Heart right ventricle (tissue), 16 donors: ENCODE measurements at regions not wholly inside any gene's neighbourhood (a gene's known extent, or its start where the extent isn't known, plus 50 kb on each side); places are given as distances from the start of the nearest gene placed in this dataset.
A peak's percentile ranks its signal among the peaks of the same experiment; 100 is the strongest.

Source experiments
- ATAC-seq, 8 donors: fragments of 200-7000 bp; cut with Tn5 transposase; one replicate each; pipeline ENCODE4 v1.9.1; 2020; ENCODE audit warnings: mild to moderate bottlenecking in 8 of 8, moderate library complexity in 8 of 8, moderate number of reproducible peaks in 1 of 8
- DNase-seq, 2 donors: peaks; one replicate each; pipeline ENCODE4 v3.0.0-alpha.2; 2020
- H3K27ac ChIP-seq, 10 donors: fragments of 200-600 bp; sonication (generic) in 2 of 10; one replicate each; pipeline versions ENCODE4 v1.5.0 to v1.8.0; 2020 to 2022; ENCODE audit warnings: mild to moderate bottlenecking in 3 of 10
- H3K27me3 ChIP-seq, 7 donors: fragments of 200-600 bp; one replicate each; pipeline ENCODE4 v1.8.0; 2021 to 2022; ENCODE audit warnings: mild to moderate bottlenecking in 2 of 7
- H3K36me3 ChIP-seq, 9 donors: fragments of 200-600 bp; sonication (generic) in 1 of 9; one replicate each; pipeline versions ENCODE4 v1.5.0 to v1.8.0; 2020 to 2022; ENCODE audit warnings: mild to moderate bottlenecking in 2 of 9
- H3K4me1 ChIP-seq, 9 donors: fragments of 200-600 bp; sonication (generic) in 1 of 9; one replicate each; pipeline versions ENCODE4 v1.5.0 to v1.8.0; 2020 to 2022; ENCODE audit warnings: mild to moderate bottlenecking in 4 of 9
- H3K4me3 ChIP-seq, 10 donors: fragments of 200-600 bp; sonication (generic) in 2 of 10; one replicate each; pipeline versions ENCODE4 v1.5.0 to v1.8.0; 2020 to 2022; ENCODE audit warnings: mild to moderate bottlenecking in 7 of 10, moderate library complexity in 2 of 10
- H3K9me3 ChIP-seq, 11 donors: fragments of 200-600 bp in 10 of 11; sonication (generic) in 2 of 11; one replicate each; pipeline versions ENCODE4 v1.5.0 to v1.8.0; 2013 to 2022; ENCODE audit warnings: mild to moderate bottlenecking in 2 of 11, control low read depth in 1 of 11, moderate library complexity in 1 of 11
- WGBS, 2 donors: extraction: QIAGEN DNeasy Blood & Tissue Kit; methylation state at CpG; one replicate each; pipeline ENCODE4 v1.1.7; 2013; ENCODE audit warnings: inconsistent platforms in 1 of 2; 5-methylcytosine and 5-hydroxymethylcytosine counted together
- intact Hi-C, 10 donors: fragments of 100-400 bp; cut with DNase I; formaldehyde crosslinking; loops; one replicate each; pipeline versions ENCODE4 v1.11.1 to v1.14.2; 2022
- TF ChIP-seq, protein P1 (sequence below), 9 donors: fragments of 200-600 bp; sonication (generic) in 2 of 9; IDR thresholded peaks; one replicate each; pipeline versions ENCODE4 v1.5.0 to v1.8.0; 2021 to 2022; ENCODE audit warnings: antibody characterized with exemption in 9 of 9, mild to moderate bottlenecking in 5 of 9, moderate library complexity in 1 of 9
- donor health status: Arrhythmogenic right ventricular cardiomyopathy.
- donor health status: ischemic (EF 13 %, LVEDD 7.1; RV severe dilation, severe dysfunction).
- donor health status: healthy with polysubstance abuse.
- donor health status: DM: no; HTN: yes; CAD: no.
- donor health status: DM: no; HTN: no; CAD: no.
- donor health status: ischemic (EF 25% LVEDD 6.9; RV normal size, moderate dysfunction).
- donor health status: ischemic (EF 25% LVEDD 5.7; RV mildly dilated, moderate dysfunction).
- donor health status: healthy.
- donor health status: DM: yes; HTN: yes; CAD: no.
- donor health status: Ischemic cardiomyopathy.
- donor health status: ischemic (EF 35%, LVEDD 5.7; RV mildly dilated, moderate dysfunction).
- donor health status: nonischemic (EF 11% LVEDD 7.7; RV severe dilation, severe dysfunction).
- donor health status: DM: yes; HTN: yes; CAD: no.
- donor health status: PGD.
- donor health status: ischemic (EF 29% LVEDD 5.4; RV normal size, mild dysfunction).
- donor health status: nonischemic (EF 23%, LVEDD 6.1; RV moderate dilation, normal function).

DNA sequence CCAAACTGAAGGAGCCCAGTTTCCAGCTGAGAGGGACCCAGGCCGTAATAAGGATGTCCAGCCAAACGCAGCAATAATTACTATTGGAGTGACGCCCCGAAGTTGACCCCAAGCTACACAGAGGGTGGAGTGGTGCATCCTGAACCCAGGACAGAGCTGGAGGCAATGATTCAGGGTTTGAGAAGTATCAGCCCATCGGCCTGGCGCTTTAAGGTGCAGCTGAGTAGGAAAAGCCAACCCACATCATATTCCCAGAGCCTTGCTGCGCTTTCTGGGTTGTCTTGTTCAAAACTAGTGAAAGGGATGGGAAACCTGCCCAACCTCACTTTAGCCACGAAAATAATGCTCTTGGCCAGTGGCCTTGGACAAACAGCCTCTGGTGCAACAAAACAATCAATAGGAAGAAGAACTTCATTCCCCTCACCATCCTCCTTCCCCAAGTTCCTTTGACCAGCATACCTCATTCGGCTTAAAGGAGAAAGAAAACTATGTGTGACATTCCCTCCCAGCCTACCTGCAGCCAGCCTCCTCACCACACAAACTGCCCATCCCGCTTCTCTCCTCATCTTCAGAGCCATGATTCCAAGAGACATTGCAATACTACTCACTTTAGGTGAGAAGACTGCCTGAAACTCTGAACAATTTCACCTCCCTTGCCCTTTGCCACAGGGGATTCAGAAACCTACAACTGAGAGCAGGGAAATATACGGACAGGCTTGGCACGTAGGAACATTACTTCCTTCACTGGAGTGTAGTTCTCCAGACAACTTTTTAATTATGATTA is 217.2 kb upstream of the MKLN1 start:
- WGBS, 2 donors: 7 to 11% methylated on average over 12 of the region's 12 CpGs
- Histone ChIP-seq H3K36me3 (no peaks in the 10 kb centered on the region), H3K4me1 (peaks cover 0 to 41% (median 32%) of the 10 kb centered on the region in 9 donors), H3K27ac (peak overlapping the region; percentile 94 to 100 (median 99)), H3K4me3 (peak overlapping the region; percentile 43 to 95 (median 82)), H3K9me3 (no peaks in the 10 kb centered on the region), H3K27me3 (no peaks in the 10 kb centered on the region)
- TF ChIP-seq, protein P1, sequence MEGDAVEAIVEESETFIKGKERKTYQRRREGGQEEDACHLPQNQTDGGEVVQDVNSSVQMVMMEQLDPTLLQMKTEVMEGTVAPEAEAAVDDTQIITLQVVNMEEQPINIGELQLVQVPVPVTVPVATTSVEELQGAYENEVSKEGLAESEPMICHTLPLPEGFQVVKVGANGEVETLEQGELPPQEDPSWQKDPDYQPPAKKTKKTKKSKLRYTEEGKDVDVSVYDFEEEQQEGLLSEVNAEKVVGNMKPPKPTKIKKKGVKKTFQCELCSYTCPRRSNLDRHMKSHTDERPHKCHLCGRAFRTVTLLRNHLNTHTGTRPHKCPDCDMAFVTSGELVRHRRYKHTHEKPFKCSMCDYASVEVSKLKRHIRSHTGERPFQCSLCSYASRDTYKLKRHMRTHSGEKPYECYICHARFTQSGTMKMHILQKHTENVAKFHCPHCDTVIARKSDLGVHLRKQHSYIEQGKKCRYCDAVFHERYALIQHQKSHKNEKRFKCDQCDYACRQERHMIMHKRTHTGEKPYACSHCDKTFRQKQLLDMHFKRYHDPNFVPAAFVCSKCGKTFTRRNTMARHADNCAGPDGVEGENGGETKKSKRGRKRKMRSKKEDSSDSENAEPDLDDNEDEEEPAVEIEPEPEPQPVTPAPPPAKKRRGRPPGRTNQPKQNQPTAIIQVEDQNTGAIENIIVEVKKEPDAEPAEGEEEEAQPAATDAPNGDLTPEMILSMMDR (IDR thresholded peaks at IDR 0.05): no peak
- peak in 1 of 8 donors; percentile 8 for ATAC-seq
- intact Hi-C loops: loop anchor here in 8 of 10 donors (5.0 to 10.0 kb wide), 10 partner anchors 47 to 394 kb away; partner anchors contain the start of gene MKLN1 (in 1 of the 8)
- peak in 1 of 2 donors; percentile 17 for DNase-seq

GRCh38 chr7:131111081-131111576 is 216.5 kb upstream of the MKLN1 start:
- no peaks in the 10 kb centered on the region for H3K9me3 ChIP-seq
- 1 to 9% methylated on average over 6 of the region's 6 CpGs for WGBS, 2 donors
- ATAC-seq (peak in 5 of 8 donors; percentile 33 to 51 (median 34)), DNase-seq (peak in 1 of 2 donors; percentile 50)
- peaks cover 0 to 41% (median 32%) of the 10 kb centered on the region in 9 donors for H3K4me1 ChIP-seq
- H3K36me3 ChIP-seq: no peaks in the 10 kb centered on the region
- TF ChIP-seq, protein P1 (IDR thresholded peaks at IDR 0.05): no peak
- peak overlapping the region; percentile 43 to 95 (median 82) for H3K4me3 ChIP-seq
- H3K27ac ChIP-seq: peak overlapping the region; percentile 94 to 100 (median 99)
- intact Hi-C loops: loop anchor here in 8 of 10 donors (5.0 to 10.0 kb wide), 10 partner anchors 46 to 394 kb away; partner anchors contain the start of gene MKLN1 (in 1 of the 8)
- no peaks in the 10 kb centered on the region for H3K27me3 ChIP-seq

DNA sequence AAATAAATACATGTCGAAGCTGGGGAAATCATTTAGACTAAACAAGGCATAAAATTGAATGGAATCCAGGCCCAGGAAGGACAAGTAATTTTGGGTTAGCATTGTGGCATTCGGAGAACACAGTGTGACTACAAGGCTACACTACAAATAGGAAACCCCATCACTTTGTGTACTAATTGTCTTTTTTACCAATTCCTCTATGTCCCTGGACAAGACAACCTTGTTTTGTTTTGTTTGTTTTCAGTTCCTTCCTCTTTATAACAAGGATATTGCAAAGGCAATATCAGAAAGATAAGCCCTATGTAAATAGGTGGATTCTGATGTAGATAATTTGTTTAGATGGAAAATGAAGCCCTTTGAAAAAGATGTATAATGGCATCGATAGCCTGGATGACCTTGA is 215.9 kb upstream of the MKLN1 start:
- Histone ChIP-seq H3K4me3 (peak overlapping the region in 4 of 10 donors; percentile 74 to 94 (median 81)), H3K27me3 (no peaks in the 10 kb centered on the region), H3K4me1 (peaks cover 0 to 41% (median 32%) of the 10 kb centered on the region in 9 donors), H3K27ac (peak overlapping the region in 9 of 10 donors; percentile 94 to 100 (median 99)), H3K36me3 (no peaks in the 10 kb centered on the region), H3K9me3 (no peaks in the 10 kb centered on the region)
- TF ChIP-seq, protein P1 (IDR thresholded peaks at IDR 0.05): no peak
- intact Hi-C loops: loop anchor here in 8 of 10 donors (5.0 to 10.0 kb wide), 10 partner anchors 46 to 393 kb away; partner anchors contain the start of gene MKLN1 (in 1 of the 8)
- ATAC-seq: no peak
- DNase-seq: no peak
- WGBS, 2 donors: 68 to 76% methylated on average over 3 of the region's 3 CpGs

DNA sequence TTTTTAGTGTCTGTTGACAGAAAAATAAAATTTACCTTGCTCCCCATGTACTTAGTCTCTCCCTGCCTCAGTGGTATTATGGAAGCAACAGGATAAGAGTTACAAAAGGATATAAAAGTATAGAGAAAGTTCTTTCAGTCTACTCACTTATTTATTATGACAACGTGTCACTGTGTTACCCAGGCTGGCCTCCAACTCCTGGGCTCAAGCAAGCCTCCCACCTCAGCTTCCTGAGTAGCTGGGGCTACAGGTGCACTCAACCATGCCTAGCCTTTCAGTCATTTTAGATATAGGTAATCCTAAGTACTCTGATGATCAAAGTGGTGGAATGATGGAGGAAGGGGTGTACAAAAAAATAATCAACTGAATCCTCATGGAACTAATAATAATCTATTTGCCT is 215.2 kb upstream of the MKLN1 start:
- Histone ChIP-seq H3K4me3 (no peak overlapping the region), H3K36me3 (no peaks in the 10 kb centered on the region), H3K27ac (peak overlapping the region in 3 of 10 donors; percentile 98 to 99 (median 99)), H3K9me3 (no peaks in the 10 kb centered on the region), H3K27me3 (no peaks in the 10 kb centered on the region), H3K4me1 (peaks cover 0 to 41% (median 32%) of the 10 kb centered on the region in 9 donors)
- DNase-seq (no peak), ATAC-seq (no peak)
- TF ChIP-seq, protein P1 (IDR thresholded peaks at IDR 0.05): no peak
- WGBS, 2 donors: 83 to 91% methylated on average over 1 of the region's 1 CpG
- intact Hi-C loops: loop anchor here in 8 of 10 donors (5.0 to 10.0 kb wide), 10 partner anchors 45 to 392 kb away; partner anchors contain the start of gene MKLN1 (in 1 of the 8)
